ENCODE measurements at regions not wholly inside any gene's neighbourhood (a gene's known extent, or its start where the extent isn't known, plus 50 kb on each side); places are given as distances from the start of the nearest gene placed in this dataset.

DNA sequence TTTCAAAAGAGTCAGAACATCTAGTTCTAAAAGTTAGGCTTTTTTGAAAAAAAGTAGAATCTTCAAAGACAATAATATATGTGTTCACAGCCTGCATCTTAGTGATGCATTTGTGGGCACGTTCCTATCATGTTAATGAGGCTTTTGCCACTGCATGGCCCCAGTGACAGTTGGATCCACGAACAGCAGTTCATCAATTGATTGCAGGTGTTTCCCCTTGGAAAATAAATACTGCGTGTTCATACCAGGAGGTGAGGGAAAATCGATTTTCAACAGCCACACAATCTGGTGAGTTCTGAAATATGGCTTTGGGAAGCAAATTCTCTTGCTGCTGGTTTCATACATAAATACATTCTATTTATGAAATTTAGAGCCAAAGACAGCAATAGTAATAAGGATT is 343.8 kb upstream of the SLC10A2 start:
- POLR2A ChIA-PET (ENCODE audit: unreplicated experiment), result no interaction called here
- intact Hi-C loops (cut with micrococcal nuclease), result no loop called here

DNA sequence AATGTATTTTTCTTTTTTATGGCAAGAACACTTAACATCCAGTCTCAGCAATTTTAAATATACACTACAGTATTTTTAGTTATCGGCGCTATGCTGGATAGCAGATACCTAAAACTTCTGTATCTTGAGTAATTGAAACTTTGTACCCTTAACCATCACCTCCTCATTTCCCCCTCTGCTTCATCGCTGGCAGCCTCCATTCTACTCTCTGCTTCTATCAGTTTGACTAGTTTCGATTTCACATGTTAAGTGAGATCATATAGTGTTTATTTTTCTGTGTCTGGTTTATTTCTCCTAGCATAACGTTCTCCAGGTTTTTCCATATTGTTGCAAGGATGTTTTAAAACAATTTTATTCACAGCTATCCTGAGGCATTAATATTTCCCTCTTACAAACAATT is 340.8 kb upstream of the SLC10A2 start:
- BruUV-seq (replicated peaks), result no TSS peak

More for the DNA sequence above, 343.8 kb upstream of the SLC10A2 start:
- CTCF ChIA-PET, result no interaction called here
- Histone ChIP-seq H2AFZ (ENCODE audit: low read length) (no peak overlapping the region), H3K9me3 (ENCODE audit: low read length) (no peaks in the 10 kb centered on the region), H3K27ac (ENCODE audit: low read length) (no peak overlapping the region), H3K4me2 (ENCODE audit: low read length) (no peak overlapping the region), H3K36me3 (ENCODE audit: low read depth, low read length) (no peaks in the 10 kb centered on the region), H3F3A (ENCODE audit: low read length, unreplicated experiment) (no peaks in the 10 kb centered on the region), H3K4me1 (ENCODE audit: insufficient read depth, low read length) (no peaks in the 10 kb centered on the region), H4K20me1 (ENCODE audit: low read length) (no peaks in the 10 kb centered on the region), H3K79me2 (ENCODE audit: low read length) (no peaks in the 10 kb centered on the region), H3K9me2 (replicated peaks; ENCODE audit: low read length) (no peaks in the 10 kb centered on the region), H3K9ac (ENCODE audit: low read length) (no peak overlapping the region), H3K27me3 (ENCODE audit: low read length) (peaks cover 19% of the 10 kb centered on the region), H3K4me3 (ENCODE audit: low read length) (no peak overlapping the region)
- no peak for TF ChIP-seq EZH2phosphoT487 (IDR thresholded peaks at IDR 0.05; ENCODE audit: borderline replicate concordance, low read length)
- no peak for TF ChIP-seq CTCF (conservative IDR thresholded peaks at IDR 0.05; ENCODE audit: low read depth, low read length)
- no peak for TF ChIP-seq EZH2 (IDR thresholded peaks at IDR 0.05; ENCODE audit: low read length, unreplicated experiment)
- no TSS peak for BruUV-seq (replicated peaks)
- no peak for DNase-seq
- ATAC-seq, result no peak

GRCh38 chr13:103405297-103405696 is 339.1 kb upstream of the SLC10A2 start:
- Histone ChIP-seq H3F3A (ENCODE audit: low read length, unreplicated experiment) (no peaks in the 10 kb centered on the region), H3K79me2 (ENCODE audit: low read length) (no peaks in the 10 kb centered on the region), H3K4me2 (ENCODE audit: low read length) (no peak overlapping the region), H3K4me1 (ENCODE audit: insufficient read depth, low read length) (no peaks in the 10 kb centered on the region), H2AFZ (ENCODE audit: low read length) (no peak overlapping the region), H4K20me1 (ENCODE audit: low read length) (no peaks in the 10 kb centered on the region), H3K4me3 (ENCODE audit: low read length) (no peak overlapping the region), H3K9ac (ENCODE audit: low read length) (no peak overlapping the region), H3K9me2 (replicated peaks; ENCODE audit: low read length) (no peaks in the 10 kb centered on the region), H3K9me3 (ENCODE audit: low read length) (no peaks in the 10 kb centered on the region), H3K36me3 (ENCODE audit: low read depth, low read length) (no peaks in the 10 kb centered on the region), H3K27ac (ENCODE audit: low read length) (no peak overlapping the region), H3K27me3 (ENCODE audit: low read length) (peaks cover 15% of the 10 kb centered on the region)
- no TSS peak for BruUV-seq (replicated peaks)
- intact Hi-C loops (cut with micrococcal nuclease), result no loop called here
- ChIA-PET CTCF (no interaction called here), POLR2A (ENCODE audit: unreplicated experiment) (no interaction called here)
- DNase-seq (no peak), ATAC-seq (no peak)
- TF ChIP-seq CTCF (conservative IDR thresholded peaks at IDR 0.05; ENCODE audit: low read depth, low read length) (no peak), EZH2phosphoT487 (IDR thresholded peaks at IDR 0.05; ENCODE audit: borderline replicate concordance, low read length) (no peak), EZH2 (IDR thresholded peaks at IDR 0.05; ENCODE audit: low read length, unreplicated experiment) (no peak)

More for the DNA sequence above, 340.8 kb upstream of the SLC10A2 start:
- Histone ChIP-seq H3K27me3 (ENCODE audit: low read length) (peaks cover 15% of the 10 kb centered on the region), H3K27ac (ENCODE audit: low read length) (no peak overlapping the region), H3K9ac (ENCODE audit: low read length) (no peak overlapping the region), H3K4me1 (ENCODE audit: insufficient read depth, low read length) (no peaks in the 10 kb centered on the region), H3K36me3 (ENCODE audit: low read depth, low read length) (no peaks in the 10 kb centered on the region), H4K20me1 (ENCODE audit: low read length) (no peaks in the 10 kb centered on the region), H3K9me3 (ENCODE audit: low read length) (no peaks in the 10 kb centered on the region), H3K4me3 (ENCODE audit: low read length) (no peak overlapping the region), H2AFZ (ENCODE audit: low read length) (no peak overlapping the region), H3K79me2 (ENCODE audit: low read length) (no peaks in the 10 kb centered on the region), H3K4me2 (ENCODE audit: low read length) (no peak overlapping the region), H3K9me2 (replicated peaks; ENCODE audit: low read length) (no peaks in the 10 kb centered on the region), H3F3A (ENCODE audit: low read length, unreplicated experiment) (no peaks in the 10 kb centered on the region)
- POLR2A ChIA-PET (ENCODE audit: unreplicated experiment), result no interaction called here
- ATAC-seq, result no peak
- CTCF ChIA-PET, result no interaction called here
- DNase-seq, result no peak
- intact Hi-C loops (cut with micrococcal nuclease), result no loop called here
- TF ChIP-seq CTCF (conservative IDR thresholded peaks at IDR 0.05; ENCODE audit: low read depth, low read length), result no peak
- no peak for TF ChIP-seq EZH2 (IDR thresholded peaks at IDR 0.05; ENCODE audit: low read length, unreplicated experiment)
- TF ChIP-seq EZH2phosphoT487 (IDR thresholded peaks at IDR 0.05; ENCODE audit: borderline replicate concordance, low read length), result no peak
